ENCODE measurements at regions not wholly inside any gene's neighbourhood (a gene's known extent, or its start where the extent isn't known, plus 50 kb on each side); places are given as distances from the start of the nearest gene placed in this dataset.
"Not testable (repeated sequence)": the region's sequence is repeated elsewhere in the genome, so short reads cannot be mapped to it uniquely, and the experiment has no call there.

- DNase-seq, result not testable (repeated sequence)
Measured at GRCh38 chr1:222470252-222470805, 77.6 kb downstream of the HHIPL2 start.

GRCh38 chr1:222466150-222466865 lies 81.6 kb downstream of the HHIPL2 start:
- DNase-seq, result no peak

GRCh38 chr1:222465211-222466041 lies 82.5 kb downstream of the HHIPL2 start:
- DNase-seq, result peak; percentile 89

- DNase-seq, result peak; percentile 81
Measured at GRCh38 chr1:222464841-222465210, 83.1 kb downstream of the HHIPL2 start.

- no peak for DNase-seq
Measured at GRCh38 chr1:222463059-222463730, 84.7 kb downstream of the HHIPL2 start.

- no peak for DNase-seq
Measured at GRCh38 chr1:222462601-222463000, 85.3 kb downstream of the HHIPL2 start.

- no peak for DNase-seq
Measured at GRCh38 chr1:222461941-222462340, 86.0 kb downstream of the HHIPL2 start.

GRCh38 chr1:222459652-222460051 lies 88.3 kb downstream of the HHIPL2 start:
- DNase-seq, result no peak

- DNase-seq, result no peak
Measured at GRCh38 chr1:222457513-222457912, 90.4 kb downstream of the HHIPL2 start.

GRCh38 chr1:222457084-222457483 lies 90.8 kb downstream of the HHIPL2 start:
- no peak for DNase-seq

GRCh38 chr1:222455188-222455879 lies 92.6 kb downstream of the HHIPL2 start:
- peak; percentile 86 for DNase-seq

- DNase-seq, result no peak
Measured at GRCh38 chr1:222454782-222455181, 93.1 kb downstream of the HHIPL2 start.

GRCh38 chr1:222454186-222454585 lies 93.7 kb downstream of the HHIPL2 start:
- no peak for DNase-seq

- no peak for DNase-seq
Measured at GRCh38 chr1:222452031-222452430, 95.9 kb downstream of the HHIPL2 start.

- DNase-seq, result no peak
Measured at GRCh38 chr1:222443566-222443965, 104.3 kb downstream of the HHIPL2 start.

GRCh38 chr1:222441066-222441465 lies 106.8 kb downstream of the HHIPL2 start:
- no peak for DNase-seq

GRCh38 chr1:222424826-222425225 lies 123.1 kb downstream of the HHIPL2 start:
- DNase-seq, result no peak

GRCh38 chr1:222421380-222421779 lies 126.5 kb downstream of the HHIPL2 start:
- DNase-seq, result no peak

GRCh38 chr1:222420633-222421032 lies 127.3 kb downstream of the HHIPL2 start:
- DNase-seq, result no peak

- DNase-seq, result no peak
Measured at GRCh38 chr1:222418654-222419053, 129.2 kb downstream of the HHIPL2 start.

- DNase-seq, result no peak
Measured at GRCh38 chr1:222417264-222417663, 130.6 kb downstream of the HHIPL2 start.

GRCh38 chr1:222416001-222416791 lies 131.7 kb downstream of the HHIPL2 start:
- peak; percentile 7 for DNase-seq
